ENCODE measurements at regions not wholly inside any gene's neighbourhood (a gene's known extent, or its start where the extent isn't known, plus 50 kb on each side); places are given as distances from the start of the nearest gene placed in this dataset.

- no peak for DNase-seq
Measured at GRCh38 chr9:89774858-89775370, 170.1 kb downstream of the GADD45G start.

GRCh38 chr9:89775641-89776040 lies 170.8 kb downstream of the GADD45G start:
- no peak for DNase-seq

GRCh38 chr9:89776795-89777525 lies 172.1 kb downstream of the GADD45G start:
- no peak for DNase-seq

- no peak for DNase-seq
Measured at GRCh38 chr9:89777544-89777943, 172.7 kb downstream of the GADD45G start.

- DNase-seq, result no peak
Measured at GRCh38 chr9:89778100-89779090, 173.6 kb downstream of the GADD45G start.

- no peak for DNase-seq
Measured at GRCh38 chr9:89779405-89780203, 174.8 kb downstream of the GADD45G start.

- no peak for DNase-seq
Measured at GRCh38 chr9:89780959-89781358, 176.1 kb downstream of the GADD45G start.

GRCh38 chr9:89781838-89782540 lies 177.2 kb downstream of the GADD45G start:
- no peak for DNase-seq

GRCh38 chr9:89786655-89787054 lies 181.8 kb downstream of the GADD45G start:
- no peak for DNase-seq

- no peak for DNase-seq
Measured at GRCh38 chr9:89787595-89787994, 182.8 kb downstream of the GADD45G start.

- DNase-seq, result no peak
Measured at GRCh38 chr9:89788434-89788833, 183.6 kb downstream of the GADD45G start.

GRCh38 chr9:89789922-89790510 lies 185.2 kb downstream of the GADD45G start:
- DNase-seq, result no peak

- DNase-seq, result no peak
Measured at GRCh38 chr9:89790542-89791109, 185.8 kb downstream of the GADD45G start.

- DNase-seq, result no peak
Measured at GRCh38 chr9:89791754-89792153, 186.9 kb downstream of the GADD45G start.

GRCh38 chr9:89792189-89793123 lies 187.6 kb downstream of the GADD45G start:
- no peak for DNase-seq

GRCh38 chr9:89793124-89793495 lies 188.3 kb downstream of the GADD45G start:
- DNase-seq, result no peak

GRCh38 chr9:89793551-89793950 lies 188.7 kb downstream of the GADD45G start:
- DNase-seq, result no peak

GRCh38 chr9:89794918-89795317 lies 190.1 kb downstream of the GADD45G start:
- no peak for DNase-seq

- no peak for DNase-seq
Measured at GRCh38 chr9:89795538-89796195, 190.9 kb downstream of the GADD45G start.

- DNase-seq, result no peak
Measured at GRCh38 chr9:89796606-89797005, 191.8 kb downstream of the GADD45G start.
